ENCODE measurements at regions not wholly inside any gene's neighbourhood (a gene's known extent, or its start where the extent isn't known, plus 50 kb on each side); places are given as distances from the start of the nearest gene placed in this dataset.

GRCh38 chr10:52665821-52666220 lies 106.8 kb downstream of the MBL2 start:
- no peak for TF ChIP-seq POLR2A (IDR thresholded peaks at IDR 0.05)
- TF ChIP-seq, protein P1, sequence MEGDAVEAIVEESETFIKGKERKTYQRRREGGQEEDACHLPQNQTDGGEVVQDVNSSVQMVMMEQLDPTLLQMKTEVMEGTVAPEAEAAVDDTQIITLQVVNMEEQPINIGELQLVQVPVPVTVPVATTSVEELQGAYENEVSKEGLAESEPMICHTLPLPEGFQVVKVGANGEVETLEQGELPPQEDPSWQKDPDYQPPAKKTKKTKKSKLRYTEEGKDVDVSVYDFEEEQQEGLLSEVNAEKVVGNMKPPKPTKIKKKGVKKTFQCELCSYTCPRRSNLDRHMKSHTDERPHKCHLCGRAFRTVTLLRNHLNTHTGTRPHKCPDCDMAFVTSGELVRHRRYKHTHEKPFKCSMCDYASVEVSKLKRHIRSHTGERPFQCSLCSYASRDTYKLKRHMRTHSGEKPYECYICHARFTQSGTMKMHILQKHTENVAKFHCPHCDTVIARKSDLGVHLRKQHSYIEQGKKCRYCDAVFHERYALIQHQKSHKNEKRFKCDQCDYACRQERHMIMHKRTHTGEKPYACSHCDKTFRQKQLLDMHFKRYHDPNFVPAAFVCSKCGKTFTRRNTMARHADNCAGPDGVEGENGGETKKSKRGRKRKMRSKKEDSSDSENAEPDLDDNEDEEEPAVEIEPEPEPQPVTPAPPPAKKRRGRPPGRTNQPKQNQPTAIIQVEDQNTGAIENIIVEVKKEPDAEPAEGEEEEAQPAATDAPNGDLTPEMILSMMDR (IDR thresholded peaks at IDR 0.05): no peak
